Iris pigment epithelial cell (primary cell): ENCODE measurements at regions not wholly inside any gene's neighbourhood (a gene's known extent, or its start where the extent isn't known, plus 50 kb on each side); places are given as distances from the start of the nearest gene placed in this dataset.
"Not testable (repeated sequence)": the region's sequence is repeated elsewhere in the genome, so short reads cannot be mapped to it uniquely, and the experiment has no call there.

ENCODE experiments used
- DNase-seq: peaks from one replicate; pipeline ENCODE4 v3.0.0-alpha.2; 2011; ENCODE audit warnings: low read depth

DNA sequence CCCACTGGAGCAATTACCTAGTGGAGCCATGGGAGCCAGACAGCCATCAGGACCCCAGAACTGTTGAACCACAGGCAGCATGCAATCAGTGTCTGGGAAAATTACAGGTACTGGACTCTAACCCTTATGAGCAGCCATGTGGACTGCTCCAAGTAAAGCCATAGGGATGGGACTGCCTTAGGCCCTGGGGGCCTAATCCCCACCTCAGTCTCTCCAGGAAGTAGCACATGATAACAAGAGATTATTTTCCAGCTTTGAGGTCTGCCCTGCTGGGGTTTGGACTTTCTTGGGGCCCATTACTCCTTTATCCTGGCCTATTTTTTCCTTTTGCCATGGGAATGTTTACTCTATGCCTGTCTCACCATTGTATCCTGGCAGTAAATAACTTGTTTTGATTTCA lies 226.8 kb downstream of the AEBP2 start:
- no peak for DNase-seq

GRCh38 chr12:19669793-19670192 lies 230.5 kb downstream of the AEBP2 start:
- DNase-seq: no peak

- DNase-seq: no peak
These were observed 232.4 kb downstream of the AEBP2 start for GRCh38 chr12:19671695-19672094.

- DNase-seq: no peak
These were observed 235.1 kb downstream of the AEBP2 start for GRCh38 chr12:19674437-19674836.

DNA sequence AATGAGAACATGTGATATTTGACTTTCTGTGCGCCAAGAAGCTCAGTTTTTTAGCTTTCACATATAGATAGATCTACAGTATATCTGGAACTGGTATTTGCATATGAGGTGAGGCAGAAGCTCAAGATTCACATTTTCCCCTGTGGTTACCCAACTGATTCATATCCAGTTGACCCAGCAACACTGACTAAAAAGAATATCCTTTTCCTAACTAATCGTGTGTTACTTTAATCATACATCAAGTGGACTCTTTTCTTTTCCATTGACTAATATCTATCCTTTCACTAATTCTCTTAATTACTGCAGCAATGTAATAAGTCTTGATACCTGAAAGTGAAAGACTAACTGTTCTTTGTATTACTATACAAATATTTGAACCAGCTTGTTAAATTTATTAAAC lies 236.1 kb downstream of the AEBP2 start:
- no peak for DNase-seq

DNA sequence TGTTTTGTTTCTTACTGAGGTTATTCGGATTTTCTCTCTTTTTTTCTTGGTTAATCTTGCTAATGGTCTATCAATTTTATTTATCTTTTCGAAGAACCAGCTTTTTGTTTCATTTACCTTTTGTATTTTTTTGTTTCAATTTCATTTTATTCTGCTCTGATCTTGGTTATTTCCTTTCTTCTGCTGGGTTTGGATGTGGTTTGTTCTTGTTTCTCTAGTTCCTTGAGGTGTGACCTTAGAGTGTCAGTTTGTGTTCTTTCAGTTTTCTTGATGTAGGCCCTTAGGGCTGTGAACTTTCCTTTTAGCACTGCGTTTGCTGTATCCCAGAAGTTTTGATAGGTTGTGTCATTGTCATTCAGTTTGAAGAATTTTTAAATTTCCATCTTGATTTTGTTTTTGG lies 239.2 kb downstream of the AEBP2 start:
- not testable (repeated sequence) for DNase-seq

GRCh38 chr12:19681007-19681406 lies 241.7 kb downstream of the AEBP2 start:
- DNase-seq: no peak

DNA sequence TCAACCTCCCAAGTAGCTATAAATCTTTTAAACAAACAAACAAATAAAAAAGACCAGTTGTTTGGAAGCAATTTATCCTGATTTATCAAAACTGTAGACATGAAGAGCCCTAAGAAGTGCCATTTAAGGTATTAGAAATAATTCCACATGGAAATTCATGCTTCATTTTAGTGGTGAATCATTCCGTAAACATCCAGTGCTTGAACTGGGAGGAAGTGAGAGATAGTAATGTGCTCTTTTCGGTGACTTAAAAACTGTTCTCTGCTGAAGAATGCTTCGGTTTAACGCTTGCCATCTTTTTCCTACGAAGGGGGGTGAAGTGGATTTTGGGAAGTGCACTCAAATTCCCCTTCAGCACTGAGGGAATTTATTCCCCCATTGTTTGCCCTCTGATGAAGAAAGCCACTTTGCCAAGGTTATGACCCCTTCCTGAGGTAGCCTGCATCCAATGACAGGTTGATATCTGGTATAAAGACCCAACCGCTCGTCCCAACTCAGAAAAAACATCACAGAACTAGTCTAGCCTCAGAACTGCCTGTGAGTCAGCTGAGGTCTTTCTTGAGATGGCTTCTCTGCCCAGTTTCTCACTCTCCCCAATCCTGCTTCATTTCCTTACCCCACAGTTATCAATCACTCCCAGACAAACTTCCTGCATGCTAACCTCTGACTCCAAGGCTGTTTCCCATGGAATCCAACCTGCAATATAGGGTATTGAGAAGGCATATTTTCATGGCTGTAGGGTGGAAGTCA lies 244.1 kb downstream of the AEBP2 start:
- peak; percentile 66 for DNase-seq

DNA sequence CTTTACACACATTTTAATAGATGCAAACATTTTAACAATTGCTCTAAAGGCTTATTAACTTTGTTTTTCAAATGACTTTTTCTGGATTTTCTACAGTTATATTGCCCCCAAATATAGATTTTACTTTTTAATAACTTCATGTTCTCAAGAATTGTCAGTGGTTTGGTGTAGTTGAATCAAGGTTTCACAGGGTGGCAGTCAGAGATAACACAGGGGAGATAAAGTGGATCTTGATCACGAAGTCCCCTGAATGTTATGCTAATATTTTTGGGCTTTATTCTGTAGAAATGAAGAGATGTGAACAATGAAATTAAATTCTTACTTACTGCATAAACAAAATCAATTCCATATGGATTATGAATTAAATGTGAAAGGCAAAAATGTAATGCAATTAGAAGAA lies 248.1 kb downstream of the AEBP2 start:
- no peak for DNase-seq

DNA sequence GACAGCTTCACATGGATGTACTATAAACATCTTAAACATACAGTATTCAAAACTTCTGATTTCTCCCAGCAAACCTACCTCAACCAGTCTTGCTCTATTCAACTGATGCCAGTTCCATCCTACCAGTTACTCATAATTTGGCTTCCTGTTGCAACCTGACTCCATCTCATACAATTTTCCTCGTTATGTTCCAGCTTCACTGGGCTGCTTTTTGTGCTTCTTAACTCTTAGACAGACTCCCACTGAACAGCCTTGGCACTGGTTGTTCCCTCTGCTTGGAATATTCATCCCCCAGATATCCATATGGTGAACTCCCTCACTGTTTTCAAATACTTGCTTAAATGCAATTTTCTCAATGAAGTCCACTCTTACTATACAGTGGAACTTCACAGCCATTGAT lies 249.2 kb downstream of the AEBP2 start:
- peak; percentile 51 for DNase-seq

- no peak for DNase-seq
These were observed 249.9 kb downstream of the AEBP2 start for GRCh38 chr12:19689226-19689625.

- DNase-seq: no peak
These were observed 250.6 kb downstream of the AEBP2 start for GRCh38 chr12:19689801-19690472.

DNA sequence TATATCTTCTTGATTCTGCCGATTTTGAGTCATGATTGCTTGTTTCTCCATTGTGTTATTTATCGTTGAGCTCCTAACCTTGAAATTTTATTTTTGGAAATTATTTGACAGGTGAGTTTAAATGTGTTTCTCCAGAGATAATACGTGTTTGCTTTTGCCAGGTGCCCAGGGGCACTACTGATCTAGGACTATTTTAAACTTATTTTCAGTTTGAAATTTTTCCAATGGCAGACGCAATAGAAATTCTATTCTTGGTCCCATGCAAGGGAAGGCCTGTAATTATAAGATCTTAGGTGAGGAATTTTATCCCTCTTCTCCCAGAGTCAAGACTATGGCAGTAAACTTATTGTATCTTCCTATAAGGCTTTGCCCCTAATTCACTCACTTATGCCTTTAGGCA lies 252.8 kb downstream of the AEBP2 start:
- DNase-seq: no peak

DNA sequence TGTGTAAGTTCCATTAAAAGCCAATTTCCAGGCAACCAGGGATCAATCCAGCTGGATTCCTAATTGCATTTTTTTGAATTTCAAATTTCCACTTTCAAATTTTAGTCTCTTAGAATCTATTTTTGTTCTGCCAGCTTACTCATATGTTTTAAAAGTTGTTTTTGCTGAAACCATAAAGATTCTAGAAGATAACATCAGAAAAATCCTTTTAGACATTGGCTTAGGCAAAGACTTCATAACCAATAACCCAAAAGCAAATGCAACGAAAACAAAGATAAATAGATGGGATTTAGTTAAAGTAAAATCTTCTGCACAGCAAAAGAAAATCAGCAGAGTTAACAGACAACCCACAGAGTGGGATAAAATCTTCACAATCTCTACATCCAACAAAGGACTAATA lies 253.3 kb downstream of the AEBP2 start:
- no peak for DNase-seq

DNA sequence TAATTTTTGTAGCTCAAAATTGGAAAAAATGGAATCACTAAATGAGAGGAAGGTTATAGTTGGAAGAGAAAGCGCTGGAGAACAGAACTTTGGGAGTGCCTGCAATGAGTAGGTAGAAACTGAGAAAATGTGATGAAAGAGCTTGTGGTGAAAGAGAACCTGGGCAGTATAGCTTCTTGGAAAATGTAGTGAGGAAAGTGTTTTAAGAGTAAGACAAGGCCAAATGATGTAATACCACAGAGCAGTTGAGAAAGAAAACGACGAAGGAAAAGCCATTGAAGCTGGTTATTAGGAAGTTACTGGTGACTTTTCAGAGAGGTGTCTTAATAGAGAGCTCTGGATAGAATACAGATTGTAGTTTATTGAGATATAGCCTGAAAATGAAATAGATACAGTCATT lies 255.3 kb downstream of the AEBP2 start:
- peak; percentile 63 for DNase-seq

DNA sequence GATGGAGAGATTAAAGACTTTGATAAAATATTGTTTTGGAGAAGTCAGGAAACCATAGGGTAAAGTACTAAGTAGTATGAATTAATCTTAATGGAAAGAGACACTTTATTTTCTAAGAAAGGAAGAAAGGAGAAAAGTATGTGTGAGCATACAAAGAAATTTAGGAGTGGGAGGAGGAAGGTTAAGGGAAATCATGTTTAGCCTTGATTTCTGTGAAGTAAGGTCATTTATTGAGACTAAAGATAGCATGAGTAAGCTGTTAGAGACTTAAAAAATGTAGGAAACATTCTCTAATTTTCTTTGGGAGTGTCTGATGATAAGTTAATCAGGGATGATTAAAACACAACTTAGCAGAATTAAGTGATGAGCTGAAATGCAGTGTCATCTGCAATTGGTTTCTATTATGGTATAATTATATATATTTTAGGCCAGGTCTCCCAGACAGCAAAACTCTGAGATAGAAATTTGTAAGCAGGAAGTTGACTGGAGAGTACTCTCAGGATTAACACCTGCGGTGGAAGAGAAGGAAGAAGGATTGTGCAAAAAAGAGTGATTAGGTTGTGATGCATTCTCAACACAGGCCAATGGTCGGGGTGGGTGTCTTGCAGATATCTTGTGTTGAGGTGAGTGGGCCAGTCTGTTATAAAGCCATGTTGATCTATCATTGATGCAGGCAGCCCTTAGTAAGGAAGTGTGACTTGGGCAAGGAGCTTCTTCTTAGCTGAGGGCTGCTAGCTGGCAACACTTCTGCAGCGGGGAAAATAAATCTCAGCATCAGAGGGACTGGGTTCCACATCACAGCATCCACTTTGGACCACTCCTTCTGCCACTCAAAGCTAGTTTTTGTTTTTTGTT lies 256.2 kb downstream of the AEBP2 start:
- DNase-seq: no peak

GRCh38 chr12:19700969-19701368 lies 261.7 kb downstream of the AEBP2 start:
- DNase-seq: no peak

DNA sequence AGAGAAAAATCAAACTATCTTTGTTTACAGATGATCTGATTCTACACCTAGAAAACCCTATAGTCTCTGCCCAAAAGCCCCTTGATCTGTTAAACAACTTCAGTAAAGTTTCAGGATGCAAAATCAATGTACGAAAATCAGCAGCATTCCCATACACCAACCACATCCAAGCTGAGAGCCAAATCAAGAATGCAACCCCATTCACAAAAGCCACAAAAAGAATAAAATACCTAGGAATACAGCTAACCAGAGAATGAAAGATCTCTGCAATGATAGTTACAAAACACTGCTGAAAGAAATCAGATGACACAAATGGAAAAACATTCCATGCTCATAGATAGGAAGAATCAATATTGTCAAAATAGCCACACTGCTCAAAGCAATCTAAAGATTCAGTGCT lies 265.7 kb downstream of the AEBP2 start:
- no peak for DNase-seq

- DNase-seq: no peak
These were observed 267.6 kb downstream of the AEBP2 start for GRCh38 chr12:19706936-19707335.

GRCh38 chr12:19707948-19708409 lies 268.7 kb downstream of the AEBP2 start:
- peak; percentile 74 for DNase-seq

DNA sequence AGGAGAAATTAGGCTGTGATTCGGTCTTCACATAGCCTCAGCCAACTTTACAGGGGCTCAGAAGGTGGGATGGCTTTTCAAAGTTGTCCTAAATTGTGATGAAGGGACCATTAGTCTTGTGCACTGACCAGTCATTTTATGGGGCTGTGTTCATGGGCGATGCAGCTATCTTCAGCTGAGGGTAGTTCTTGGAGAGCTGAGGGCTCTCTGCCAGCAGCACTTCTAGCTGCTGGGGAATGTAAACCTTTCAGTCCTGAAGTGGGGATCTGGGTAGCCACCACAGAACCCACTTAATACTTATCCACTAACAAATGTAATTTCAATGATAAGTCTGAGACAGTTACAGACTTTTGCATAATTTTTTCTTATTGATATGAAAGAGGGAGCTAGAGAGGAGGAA lies 270.6 kb downstream of the AEBP2 start:
- DNase-seq: peak; percentile 50
